ENCODE measurements at regions not wholly inside any gene's neighbourhood (a gene's known extent, or its start where the extent isn't known, plus 50 kb on each side); places are given as distances from the start of the nearest gene placed in this dataset.
"Not testable (repeated sequence)": the region's sequence is repeated elsewhere in the genome, so short reads cannot be mapped to it uniquely, and the experiment has no call there.

GRCh38 chr14:35988550-35988949 is 162.4 kb downstream of the BRMS1L start:
- no peak for DNase-seq

GRCh38 chr14:35987731-35988130 is 161.6 kb downstream of the BRMS1L start:
- no peak for DNase-seq

DNA sequence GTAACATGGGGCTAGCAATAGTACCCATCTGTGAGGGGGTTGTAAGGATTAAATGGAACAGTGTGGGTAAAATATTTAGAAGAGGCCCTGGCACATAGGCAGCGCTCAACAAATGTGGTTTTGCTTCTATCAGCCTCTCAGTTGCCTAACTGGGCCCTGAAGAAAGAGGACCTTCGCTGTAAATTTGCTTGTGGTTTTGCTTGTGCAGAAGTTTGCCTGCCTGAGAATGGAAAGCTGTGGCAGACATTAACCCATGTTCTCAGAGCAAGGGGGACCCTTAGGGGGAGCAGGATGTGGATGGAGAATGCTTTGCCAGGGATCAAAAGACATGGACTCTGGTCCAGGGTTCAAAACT is 160.1 kb downstream of the BRMS1L start:
- no peak for DNase-seq

DNA sequence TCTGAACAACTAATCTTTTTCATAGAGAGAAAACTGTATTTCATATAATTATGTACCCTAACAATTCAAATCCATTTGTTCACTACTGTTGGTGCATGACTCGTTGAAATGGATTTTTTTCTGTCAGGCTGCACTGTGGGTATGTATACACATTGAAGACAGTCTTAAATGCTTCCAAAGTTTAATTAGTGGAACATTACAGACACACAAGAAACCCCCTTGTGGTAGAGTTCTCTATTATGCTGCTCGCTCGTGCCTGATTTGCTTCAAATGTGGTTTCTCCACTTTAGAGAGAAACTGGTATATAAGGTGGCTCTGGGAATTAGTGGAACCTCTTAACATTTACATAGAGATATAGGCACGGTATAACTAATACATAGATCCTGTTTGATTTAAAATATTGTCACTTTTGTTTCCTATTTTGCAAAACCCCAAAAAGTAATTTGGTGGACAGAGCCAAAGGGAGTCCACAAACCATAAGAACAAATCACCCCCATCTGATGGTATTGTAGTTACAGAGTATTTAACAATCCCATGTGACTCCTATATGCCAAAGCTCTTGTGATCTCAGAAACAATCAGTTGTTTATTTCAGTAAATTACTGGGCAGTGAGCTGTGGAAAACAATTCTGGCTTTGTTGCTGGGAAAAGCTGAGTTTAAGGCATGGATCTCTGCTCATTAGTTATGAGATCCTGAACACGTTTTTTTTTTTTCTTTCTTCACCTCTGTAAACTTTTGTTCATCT is 159.5 kb downstream of the BRMS1L start:
- no peak for DNase-seq

- no peak for DNase-seq
Observed at GRCh38 chr14:35979531-35979930, 153.4 kb downstream of the BRMS1L start.

GRCh38 chr14:35978561-35978960 is 152.4 kb downstream of the BRMS1L start:
- no peak for DNase-seq

- DNase-seq: no peak
Observed at GRCh38 chr14:35975814-35976213, 149.7 kb downstream of the BRMS1L start.

DNA sequence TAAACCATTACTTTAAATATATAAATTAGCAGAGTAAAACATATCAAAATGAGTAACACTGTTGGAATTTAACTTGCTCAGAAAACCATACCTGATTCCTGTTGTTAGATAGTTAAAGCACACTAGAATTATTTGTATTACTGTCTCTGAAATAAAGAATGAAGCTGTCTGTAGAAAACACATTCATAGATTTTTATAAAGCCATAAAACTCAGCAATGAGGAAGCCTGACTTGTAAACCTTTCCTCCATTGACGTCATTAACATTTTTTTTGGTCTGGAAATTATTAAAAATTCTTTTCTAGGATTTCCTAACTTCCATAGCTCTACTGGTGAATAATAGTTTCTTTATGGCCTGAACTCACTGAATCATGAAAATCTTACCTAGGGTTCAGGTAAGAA is 147.6 kb downstream of the BRMS1L start:
- no peak for DNase-seq

GRCh38 chr14:35971965-35972630 is 146.0 kb downstream of the BRMS1L start:
- no peak for DNase-seq

DNA sequence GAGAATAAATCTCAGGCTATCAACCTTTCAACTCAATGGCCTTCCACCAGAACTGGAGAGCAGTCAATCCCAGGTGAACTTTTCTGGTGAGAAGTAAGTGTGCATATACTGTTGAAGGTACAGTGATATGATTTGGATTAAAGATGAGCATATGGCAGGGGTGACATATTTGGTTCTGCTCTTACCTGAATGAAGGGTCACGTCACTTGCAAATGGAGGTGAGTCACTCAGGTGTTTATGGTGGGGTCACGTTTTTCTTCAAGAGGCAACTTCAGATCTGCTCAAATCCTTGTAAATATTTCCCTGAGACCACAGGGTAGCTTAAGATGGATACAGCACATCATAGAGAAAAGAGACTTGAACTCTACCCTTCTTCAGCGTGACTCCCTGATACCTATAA is 143.2 kb downstream of the BRMS1L start:
- DNase-seq: no peak

DNA sequence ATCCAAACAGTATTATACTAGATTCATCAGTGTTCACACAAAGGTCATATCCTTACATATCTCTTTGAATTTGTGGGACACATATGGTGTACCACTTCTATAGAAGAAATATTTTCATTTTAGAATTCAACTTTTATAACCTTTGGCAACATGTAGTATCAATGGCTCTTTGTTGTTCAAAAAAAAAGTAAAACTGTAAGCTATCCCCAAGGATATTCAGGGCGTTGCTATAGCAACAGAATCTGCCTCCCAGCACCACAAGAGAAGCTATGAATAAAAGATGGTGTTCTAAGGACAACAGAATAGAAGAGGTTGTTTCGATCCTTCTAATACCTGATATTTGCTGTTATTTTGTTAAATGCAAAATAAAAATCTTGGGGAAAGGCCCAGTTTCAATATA is 139.3 kb downstream of the BRMS1L start:
- DNase-seq: no peak

DNA sequence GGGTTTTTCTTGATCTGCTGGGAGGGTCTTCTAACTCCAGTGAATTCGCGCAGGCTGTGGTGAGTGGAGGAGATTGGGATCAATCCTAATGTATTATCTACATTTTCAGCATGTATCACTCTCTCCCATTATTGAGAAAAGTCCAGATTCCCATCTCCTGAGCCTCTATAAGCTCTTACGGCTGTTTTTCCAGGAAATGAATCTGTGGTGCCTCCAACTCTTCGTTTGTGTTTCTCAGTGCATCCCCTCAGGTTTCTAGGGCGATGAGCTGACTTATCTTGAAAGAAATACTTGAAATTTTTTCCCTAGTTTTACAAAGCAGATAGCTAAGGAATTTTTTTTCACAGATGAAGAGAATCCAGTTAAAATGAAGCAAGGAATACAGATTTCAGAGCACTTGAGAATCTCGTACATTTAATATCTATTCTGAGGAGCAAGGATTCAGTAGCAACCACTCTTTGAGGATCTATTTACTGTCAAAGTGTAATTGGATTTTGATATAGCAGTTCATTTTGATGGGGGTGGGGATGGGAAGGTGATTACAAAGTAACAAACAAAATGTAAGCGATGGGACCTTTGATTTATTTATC is 138.7 kb downstream of the BRMS1L start:
- no peak for DNase-seq

- peak in 2 of 4 experiments; percentile 3 to 5 for DNase-seq
Observed at GRCh38 chr14:35963209-35963608, 137.1 kb downstream of the BRMS1L start.

GRCh38 chr14:35961697-35962274 is 135.6 kb downstream of the BRMS1L start:
- no peak for DNase-seq

DNA sequence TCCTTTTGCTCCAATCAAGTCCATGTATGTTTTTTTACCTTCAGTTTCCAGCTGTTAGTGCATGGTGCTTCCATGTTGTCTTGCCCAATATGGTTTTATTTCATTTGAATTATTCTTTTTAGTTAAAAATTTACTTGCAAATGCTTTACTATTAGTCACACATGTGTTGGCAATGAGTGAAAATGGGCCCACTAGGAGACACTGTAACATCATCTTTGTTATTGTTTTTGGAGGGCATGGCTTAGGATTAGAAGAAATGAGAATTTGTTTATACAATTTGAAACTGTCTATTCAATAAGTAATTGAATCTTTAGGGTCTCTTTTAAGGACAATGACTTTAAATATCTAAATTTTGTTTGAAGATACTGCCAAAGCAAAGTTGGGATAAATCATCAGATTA is 133.7 kb downstream of the BRMS1L start:
- DNase-seq: no peak

- no peak for DNase-seq
Observed at GRCh38 chr14:35958499-35958898, 132.4 kb downstream of the BRMS1L start.

GRCh38 chr14:35956376-35957085 is 130.4 kb downstream of the BRMS1L start:
- DNase-seq: no peak

DNA sequence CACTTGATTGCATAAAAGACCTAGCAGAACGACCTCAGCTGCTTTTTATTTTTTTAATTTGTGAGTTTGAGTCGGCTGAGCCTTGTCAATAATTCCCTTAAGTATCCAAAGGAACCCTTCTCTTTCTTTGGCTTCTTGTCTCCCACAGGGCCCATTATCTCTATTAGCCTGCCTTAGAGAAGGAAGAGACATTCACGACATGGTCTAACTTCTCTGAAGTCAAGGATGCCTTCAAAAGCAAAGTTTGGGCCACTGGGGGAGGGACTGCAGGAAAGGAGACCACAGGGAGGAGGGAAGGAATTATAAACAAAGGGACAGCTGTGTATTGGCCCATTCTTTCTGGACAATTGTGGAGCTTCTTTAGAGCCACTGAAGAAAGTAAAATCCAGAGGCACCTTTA is 126.4 kb downstream of the BRMS1L start:
- DNase-seq: no peak

DNA sequence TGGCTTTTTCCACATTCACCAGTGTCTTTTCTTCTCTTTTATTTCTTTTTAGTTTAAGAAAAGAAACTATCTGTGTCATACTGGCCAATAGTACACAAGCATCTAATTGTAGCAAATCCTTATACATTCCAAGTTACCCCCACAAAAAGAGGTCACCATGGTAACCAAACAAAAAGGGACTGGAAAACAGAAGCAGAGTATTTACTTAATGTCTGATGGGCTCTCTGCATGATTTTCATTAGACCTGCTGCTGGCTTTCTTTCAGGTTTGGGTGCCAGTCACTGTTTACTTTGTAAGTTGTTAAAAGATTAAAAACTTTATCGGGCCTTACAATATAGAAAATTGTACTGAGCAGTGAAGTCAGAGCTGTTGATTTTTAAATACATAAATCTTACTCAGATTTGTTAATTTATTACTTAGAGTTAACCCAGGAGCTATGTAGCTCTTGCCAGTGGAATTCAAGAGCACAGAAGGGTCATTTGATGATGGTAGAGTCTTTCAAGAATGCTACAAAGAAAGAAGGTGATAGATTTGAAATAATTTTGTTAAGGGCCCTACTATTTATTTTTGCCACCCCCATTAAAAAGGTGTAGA is 123.9 kb downstream of the BRMS1L start:
- no peak for DNase-seq

- DNase-seq: not testable (repeated sequence)
Observed at GRCh38 chr14:35947983-35948382, 121.8 kb downstream of the BRMS1L start.

- peak in 1 of 4 experiments; percentile 1 for DNase-seq
Observed at GRCh38 chr14:35944847-35945246, 118.7 kb downstream of the BRMS1L start.

DNA sequence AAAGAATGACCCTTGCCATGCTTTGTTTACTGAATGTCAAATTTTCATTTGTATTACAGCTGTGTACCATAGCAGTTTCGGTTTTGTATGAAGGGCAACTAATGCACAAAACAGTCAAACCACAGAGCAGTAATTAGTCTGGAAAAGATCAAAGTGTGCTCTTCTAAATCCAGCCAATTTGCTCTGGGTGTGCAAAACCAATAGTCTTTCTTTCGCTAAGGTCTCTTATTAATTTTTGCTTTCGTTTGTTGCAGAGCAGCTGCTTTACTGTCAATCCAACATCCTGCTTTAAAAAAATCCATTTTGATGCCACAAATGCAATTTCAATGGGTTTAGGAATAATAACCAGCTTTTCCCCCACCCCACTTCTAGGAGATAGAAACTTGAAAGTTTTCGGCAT is 114.2 kb downstream of the BRMS1L start:
- DNase-seq: no peak

GRCh38 chr14:35938770-35939169 is 112.6 kb downstream of the BRMS1L start:
- no peak for DNase-seq
